ENCODE measurements at regions not wholly inside any gene's neighbourhood (a gene's known extent, or its start where the extent isn't known, plus 50 kb on each side); places are given as distances from the start of the nearest gene placed in this dataset.

GRCh38 chr20:46808565-46808964 is 86.1 kb upstream of the EYA2 start:
- H2AFZ ChIP-seq (ENCODE audit: low read length) = no peak overlapping the region
- H3F3A ChIP-seq (ENCODE audit: low read length, unreplicated experiment) = no peaks in the 10 kb centered on the region
- TF ChIP-seq EZH2phosphoT487 (IDR thresholded peaks at IDR 0.05; ENCODE audit: borderline replicate concordance, low read length) (no peak), CTCF (conservative IDR thresholded peaks at IDR 0.05; ENCODE audit: low read depth, low read length) (no peak), EZH2 (IDR thresholded peaks at IDR 0.05; ENCODE audit: low read length, unreplicated experiment) (no peak)
- no peaks in the 10 kb centered on the region for H3K79me2 ChIP-seq (ENCODE audit: low read length)
- H3K4me2 ChIP-seq (ENCODE audit: low read length) = no peak overlapping the region
- H3K9ac ChIP-seq (ENCODE audit: low read length) = no peak overlapping the region
- ATAC-seq = no peak; the same call in 1 of the 2 replicates
- intact Hi-C loops (cut with micrococcal nuclease) = no loop called here
- no peaks in the 10 kb centered on the region for H4K20me1 ChIP-seq (ENCODE audit: low read length)
- H3K36me3 ChIP-seq (ENCODE audit: low read depth, low read length) = no peaks in the 10 kb centered on the region
- CTCF ChIA-PET = no interaction called here
- 0 out of 2 replicates have a peak, but pooled peaks cover 5% of the 10 kb centered on the region for H3K27me3 ChIP-seq (ENCODE audit: low read length)
- peak; percentile 29 for DNase-seq
- BruUV-seq (replicated peaks) = no TSS peak
- POLR2A ChIA-PET (ENCODE audit: unreplicated experiment) = no interaction called here
- no peaks in the 10 kb centered on the region for H3K9me3 ChIP-seq (ENCODE audit: low read length)
- H3K4me1 ChIP-seq (ENCODE audit: insufficient read depth, low read length) = peaks cover 10% of the 10 kb centered on the region
- H3K9me2 ChIP-seq (replicated peaks; ENCODE audit: low read length) = no peaks in the 10 kb centered on the region
- H3K27ac ChIP-seq (ENCODE audit: low read length) = no peak overlapping the region
- H3K4me3 ChIP-seq (ENCODE audit: low read length) = no peak overlapping the region

- no peak for TF ChIP-seq EZH2phosphoT487 (IDR thresholded peaks at IDR 0.05; ENCODE audit: borderline replicate concordance, low read length)
- TF ChIP-seq CTCF (conservative IDR thresholded peaks at IDR 0.05; ENCODE audit: low read depth, low read length) = no peak
- no peak for TF ChIP-seq EZH2 (IDR thresholded peaks at IDR 0.05; ENCODE audit: low read length, unreplicated experiment)
- no peak overlapping the region for H3K4me3 ChIP-seq (ENCODE audit: low read length)
- no peaks in the 10 kb centered on the region for H3K79me2 ChIP-seq (ENCODE audit: low read length)
- no peak overlapping the region for H3K9ac ChIP-seq (ENCODE audit: low read length)
- H3K27ac ChIP-seq (ENCODE audit: low read length) = no peak overlapping the region
- H3K36me3 ChIP-seq (ENCODE audit: low read depth, low read length) = no peaks in the 10 kb centered on the region
- CTCF ChIA-PET = no interaction called here
- peaks cover 22% of the 10 kb centered on the region for H3K4me1 ChIP-seq (ENCODE audit: insufficient read depth, low read length)
- H2AFZ ChIP-seq (ENCODE audit: low read length) = no peak overlapping the region
- H3K9me2 ChIP-seq (replicated peaks; ENCODE audit: low read length) = no peaks in the 10 kb centered on the region
- POLR2A ChIA-PET (ENCODE audit: unreplicated experiment) = no interaction called here
- H3F3A ChIP-seq (ENCODE audit: low read length, unreplicated experiment) = no peaks in the 10 kb centered on the region
- BruUV-seq (replicated peaks) = no TSS peak
- no peak for DNase-seq
- H4K20me1 ChIP-seq (ENCODE audit: low read length) = no peaks in the 10 kb centered on the region
- intact Hi-C loops (cut with micrococcal nuclease) = loop anchor here (1.0 kb wide), 1 partner anchor 19 kb away; no protein-coding TSS in a partner anchor
- H3K27me3 ChIP-seq (ENCODE audit: low read length) = no peaks in the 10 kb centered on the region
- no peaks in the 10 kb centered on the region for H3K9me3 ChIP-seq (ENCODE audit: low read length)
- no peak for ATAC-seq
- H3K4me2 ChIP-seq (ENCODE audit: low read length) = no peak overlapping the region
These were observed 84.8 kb upstream of the EYA2 start for GRCh38 chr20:46809706-46810360.

- H3F3A ChIP-seq (ENCODE audit: low read length, unreplicated experiment) = no peaks in the 10 kb centered on the region
- CTCF ChIA-PET = interaction anchor here (0.6 kb wide), 1 partner anchor 209 kb away, joined by 7 read pairs; no protein-coding TSS in a partner anchor
- H3K4me2 ChIP-seq (ENCODE audit: low read length) = no peak overlapping the region
- no peaks in the 10 kb centered on the region for H3K27me3 ChIP-seq (ENCODE audit: low read length)
- no peak overlapping the region for H2AFZ ChIP-seq (ENCODE audit: low read length)
- H3K9ac ChIP-seq (ENCODE audit: low read length) = no peak overlapping the region
- POLR2A ChIA-PET (ENCODE audit: unreplicated experiment) = no interaction called here
- peaks cover 30% of the 10 kb centered on the region for H3K4me1 ChIP-seq (ENCODE audit: insufficient read depth, low read length)
- H4K20me1 ChIP-seq (ENCODE audit: low read length) = no peaks in the 10 kb centered on the region
- no peak for DNase-seq
- H3K79me2 ChIP-seq (ENCODE audit: low read length) = no peaks in the 10 kb centered on the region
- H3K9me2 ChIP-seq (replicated peaks; ENCODE audit: low read length) = no peaks in the 10 kb centered on the region
- H3K9me3 ChIP-seq (ENCODE audit: low read length) = no peaks in the 10 kb centered on the region
- no peak for ATAC-seq
- no peak overlapping the region for H3K27ac ChIP-seq (ENCODE audit: low read length)
- no peak overlapping the region for H3K4me3 ChIP-seq (ENCODE audit: low read length)
- no peaks in the 10 kb centered on the region for H3K36me3 ChIP-seq (ENCODE audit: low read depth, low read length)
- no TSS peak for BruUV-seq (replicated peaks)
- intact Hi-C loops (cut with micrococcal nuclease) = no loop called here
- TF ChIP-seq EZH2phosphoT487 (IDR thresholded peaks at IDR 0.05; ENCODE audit: borderline replicate concordance, low read length) (no peak), EZH2 (IDR thresholded peaks at IDR 0.05; ENCODE audit: low read length, unreplicated experiment) (no peak), CTCF (conservative IDR thresholded peaks at IDR 0.05; ENCODE audit: low read depth, low read length) (no peak)
These were observed 84.0 kb upstream of the EYA2 start for GRCh38 chr20:46810448-46811223.

Data from PC-3 (cell line).